Tibial nerve (tissue), 4 donors: ENCODE measurements at regions not wholly inside any gene's neighbourhood (a gene's known extent, or its start where the extent isn't known, plus 50 kb on each side); places are given as distances from the start of the nearest gene placed in this dataset.

Experiments
- DNase-seq, 2 donors: peaks; one replicate each; pipeline ENCODE4 v3.0.0-alpha.2; 2019; ENCODE audit warnings: low spot score in 2 of 2
- H3K27ac ChIP-seq, 4 donors: fragments of 200-600 bp; sonication (generic) in 3 of 4; one replicate each; pipeline ENCODE4 v1.5.1; 2017 to 2019; ENCODE audit warnings: mild to moderate bottlenecking in 1 of 4
- H3K27me3 ChIP-seq, 2 donors: fragments of 200-600 bp; sonication (generic) in 1 of 2; one replicate each; pipeline versions ENCODE4 v1.5.1 to v1.6.0; 2017 to 2019
- H3K36me3 ChIP-seq, 3 donors: fragments of 200-600 bp; sonication (generic); one replicate each; pipeline ENCODE4 v1.5.1; 2018 to 2019
- H3K4me1 ChIP-seq, 4 donors: fragments of 200-600 bp; sonication (generic) in 3 of 4; one replicate each; pipeline ENCODE4 v1.5.1; 2017 to 2019
- H3K4me3 ChIP-seq, 4 donors: fragments of 200-600 bp; sonication (generic) in 3 of 4; one replicate each; pipeline ENCODE4 v1.5.1; 2017 to 2019; ENCODE audit warnings: mild to moderate bottlenecking in 1 of 4, moderate library complexity in 1 of 4
- H3K9me3 ChIP-seq, 4 donors: fragments of 200-600 bp; sonication (generic) in 3 of 4; one replicate each; pipeline ENCODE4 v1.5.1; 2017 to 2019
- CTCF ChIP-seq, 5 experiments: fragments of 200-600 bp in 3 of 5; fragments of 450-650 bp in 2 of 5; sonication (generic) in 3 of 5; IDR thresholded peaks; one replicate each; pipeline ENCODE4 v1.5.1; 2016 to 2019; ENCODE audit warnings: antibody characterized with exemption in 5 of 5, mild to moderate bottlenecking in 3 of 5, moderate library complexity in 2 of 5
- EP300 ChIP-seq, 2 donors: sonication (generic); formaldehyde crosslinking; IDR thresholded peaks; one replicate each; pipeline ENCODE4 v1.6.1; 2017; ENCODE audit warnings: antibody characterized with exemption in 2 of 2, mild to moderate bottlenecking in 1 of 2
- POLR2A ChIP-seq, 2 donors: fragments of 450-650 bp; IDR thresholded peaks; one replicate each; pipeline ENCODE4 v1.6.1; 2017; ENCODE audit warnings: antibody characterized with exemption in 2 of 2, mild to moderate bottlenecking in 2 of 2, moderate library complexity in 2 of 2
- WGBS, 2 donors: methylation state at CpG; one replicate each; pipeline ENCODE4 v1.1.5; 2018; 5-methylcytosine and 5-hydroxymethylcytosine counted together

GRCh38 chr3:159711560-159712333 lies 276.9 kb upstream of the IL12A start:
- Histone ChIP-seq H3K4me1 (peaks cover 0 to 4% (median 0%) of the 10 kb centered on the region in 4 donors), H3K27me3 (no peaks in the 10 kb centered on the region), H3K4me3 (no peak overlapping the region), H3K27ac (no peak overlapping the region), H3K36me3 (no peaks in the 10 kb centered on the region), H3K9me3 (peaks cover 0 to 21% (median 0%) of the 10 kb centered on the region in 4 donors)
- 26 to 34% methylated on average over 7 of the region's 7 CpGs for WGBS, 2 donors
- TF ChIP-seq CTCF (IDR thresholded peaks at IDR 0.05), result no peak
- no peak for TF ChIP-seq EP300 (IDR thresholded peaks at IDR 0.05)
- no peak for TF ChIP-seq POLR2A (IDR thresholded peaks at IDR 0.05)
- no peak for DNase-seq

- H3K27ac ChIP-seq, result no peak overlapping the region
- peaks cover 0 to 8% (median 0%) of the 10 kb centered on the region in 4 donors for H3K9me3 ChIP-seq
- no peak for TF ChIP-seq CTCF (IDR thresholded peaks at IDR 0.05)
- WGBS, 2 donors, result 68 to 76% methylated on average over 2 of the region's 2 CpGs
- H3K27me3 ChIP-seq, result no peaks in the 10 kb centered on the region
- no peak for DNase-seq
- no peaks in the 10 kb centered on the region for H3K4me1 ChIP-seq
- H3K36me3 ChIP-seq, result no peaks in the 10 kb centered on the region
- H3K4me3 ChIP-seq, result no peak overlapping the region
These were observed 267.3 kb upstream of the IL12A start for GRCh38 chr3:159721324-159721723.

DNA sequence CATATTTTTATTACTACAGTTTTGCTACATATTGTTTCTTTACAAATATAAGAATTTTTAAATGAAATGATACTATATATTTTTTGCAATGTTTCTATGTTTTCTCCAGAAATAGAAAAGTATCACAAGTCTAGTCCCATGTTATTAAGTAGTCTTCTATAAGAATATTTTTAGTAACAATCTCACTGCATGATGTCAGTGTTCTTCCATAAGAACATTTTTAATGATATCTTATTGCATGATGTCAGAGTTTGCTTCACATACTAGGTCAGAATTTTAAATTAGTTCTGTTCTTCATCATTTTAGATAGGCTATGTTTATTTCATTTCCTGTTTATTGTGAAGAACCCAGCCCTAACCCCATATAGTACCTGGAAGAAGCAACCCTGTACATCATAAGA lies 265.3 kb upstream of the IL12A start:
- H3K4me3 ChIP-seq, result no peak overlapping the region
- H3K4me1 ChIP-seq, result no peaks in the 10 kb centered on the region
- H3K27me3 ChIP-seq, result no peaks in the 10 kb centered on the region
- H3K36me3 ChIP-seq, result no peaks in the 10 kb centered on the region
- TF ChIP-seq POLR2A (IDR thresholded peaks at IDR 0.05) (no peak), CTCF (IDR thresholded peaks at IDR 0.05) (no peak), EP300 (IDR thresholded peaks at IDR 0.05) (no peak)
- no peak overlapping the region for H3K27ac ChIP-seq
- H3K9me3 ChIP-seq, result peaks cover 0 to 8% (median 0%) of the 10 kb centered on the region in 4 donors
- DNase-seq, result no peak

GRCh38 chr3:159724627-159725026 lies 264.0 kb upstream of the IL12A start:
- H3K9me3 ChIP-seq, result peaks cover 0 to under 1% (median 0%) of the 10 kb centered on the region in 4 donors
- no peaks in the 10 kb centered on the region for H3K4me1 ChIP-seq
- TF ChIP-seq EP300 (IDR thresholded peaks at IDR 0.05) (no peak), CTCF (IDR thresholded peaks at IDR 0.05) (no peak), POLR2A (IDR thresholded peaks at IDR 0.05) (no peak)
- no peak overlapping the region for H3K27ac ChIP-seq
- H3K27me3 ChIP-seq, result no peaks in the 10 kb centered on the region
- no peaks in the 10 kb centered on the region for H3K36me3 ChIP-seq
- WGBS, 2 donors, result 88% methylated on average over 2 of the region's 2 CpGs
- H3K4me3 ChIP-seq, result no peak overlapping the region
- no peak for DNase-seq

DNA sequence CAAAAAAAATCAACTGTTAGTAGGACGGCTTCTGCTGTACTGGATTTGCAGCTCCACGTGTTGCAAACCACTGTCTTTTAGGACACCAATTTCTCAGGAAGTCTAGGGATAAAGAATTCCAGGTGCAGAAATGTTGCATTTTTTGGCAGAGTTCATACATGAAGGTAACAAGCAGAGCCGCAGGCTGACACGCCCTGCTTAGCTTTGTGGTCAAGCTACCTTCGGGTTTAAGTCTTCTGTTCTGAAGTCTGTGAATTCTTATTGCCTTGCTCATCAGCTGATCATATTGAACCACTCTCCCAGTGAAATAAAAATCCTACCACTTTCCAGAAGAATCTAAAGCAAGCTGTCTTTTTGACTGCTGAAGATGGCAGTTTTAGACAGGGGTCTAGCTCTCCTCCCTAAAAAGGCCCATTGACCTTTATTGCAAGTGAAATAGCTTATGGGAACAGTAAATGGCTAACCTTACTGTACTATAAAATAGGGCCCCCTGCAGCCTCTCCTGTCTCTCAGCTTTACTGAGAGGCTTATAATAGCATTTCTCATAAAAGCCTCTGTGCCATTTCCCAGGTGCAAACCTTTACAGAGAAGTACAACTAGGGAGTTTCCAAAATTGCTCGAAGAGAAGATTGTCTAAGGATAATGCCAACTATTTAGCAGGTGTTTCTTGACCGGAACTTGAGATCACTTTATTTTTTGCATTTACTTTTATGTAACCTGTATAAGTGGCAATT lies 262.2 kb upstream of the IL12A start:
- Histone ChIP-seq H3K27ac (no peak overlapping the region), H3K36me3 (no peaks in the 10 kb centered on the region), H3K9me3 (no peaks in the 10 kb centered on the region), H3K4me1 (no peaks in the 10 kb centered on the region), H3K4me3 (no peak overlapping the region), H3K27me3 (no peaks in the 10 kb centered on the region)
- no peak for DNase-seq
- no peak for TF ChIP-seq EP300 (IDR thresholded peaks at IDR 0.05)
- no peak for TF ChIP-seq POLR2A (IDR thresholded peaks at IDR 0.05)
- TF ChIP-seq CTCF (IDR thresholded peaks at IDR 0.05), result no peak
- 70 to 82% methylated on average over 7 of the region's 7 CpGs for WGBS, 2 donors
